SK-N-SH (cell line): ENCODE measurements at regions not wholly inside any gene's neighbourhood (a gene's known extent, or its start where the extent isn't known, plus 50 kb on each side); places are given as distances from the start of the nearest gene placed in this dataset.

Experiments
- CTCF ChIA-PET: fragments of 300-600, 350-600 bp; formaldehyde crosslinking; extraction: SDS; loops from one replicate; lab custom pipeline; 2021; lab: Yijun Ruan, JAX
- POLR2A ChIA-PET: fragments of 350-600 bp; sonication (Branson Sonifier 250); formaldehyde crosslinking; extraction: SDS; loops from one replicate; lab custom pipeline; 2020; ENCODE audit warnings: antibody characterized with exemption, inconsistent platforms; lab: Yijun Ruan, JAX
- DNase-seq: peaks from one replicate; pipeline ENCODE4 v3.0.0; 2012
- H2AFZ ChIP-seq: fragments of 200-600 bp; sonication (generic); 2 replicates; pipeline ENCODE4 v1.8.1; 2016; ENCODE audit warnings: antibody characterized with exemption, mild to moderate bottlenecking, low read depth
- H3F3A ChIP-seq: fragments of 200-600 bp; sonication (generic); replicated peaks from 2 replicates; pipeline ENCODE3; 2016; ENCODE audit warnings: antibody characterized with exemption, mild to moderate bottlenecking; ENCODE audit not compliant: insufficient read depth
- H3K27ac ChIP-seq, 2 experiments: fragments of 200-500 bp in 1 of 2; fragments of 200-600 bp in 1 of 2; sonication (Bioruptor generic) in 1 of 2; sonication (generic), shearing (Covaris generic) in 1 of 2; 2 replicates each; pipeline versions ENCODE4 v1.5.1 to v1.6.1; 2014 to 2016; ENCODE audit warnings: low read depth in 2 of 2, inconsistent platforms in 1 of 2, low read length in 1 of 2, mild to moderate bottlenecking in 1 of 2, mixed read lengths in 1 of 2
- H3K27me3 ChIP-seq: fragments of 200-600 bp; sonication (generic), shearing (Covaris generic); 2 replicates; pipeline ENCODE4 v1.6.1; 2016; ENCODE audit warnings: mixed run types; ENCODE audit not compliant: insufficient read depth
- H3K36me3 ChIP-seq, 2 experiments: fragments of 200-500 bp in 1 of 2; fragments of 200-600 bp in 1 of 2; sonication (Bioruptor generic) in 1 of 2; sonication (generic) in 1 of 2; replicated peaks in 1 of 2; 2 replicates each; pipeline versions ENCODE3 to v1.5.1; 2014 to 2016; ENCODE audit warnings: low read length in 1 of 2, mild to moderate bottlenecking in 1 of 2; ENCODE audit not compliant: insufficient read depth in 2 of 2, control insufficient read depth in 1 of 2
- H3K4me1 ChIP-seq, 2 experiments: fragments of 200-500 bp in 1 of 2; fragments of 200-600 bp in 1 of 2; sonication (Bioruptor generic) in 1 of 2; sonication (generic), shearing (Covaris generic) in 1 of 2; 2 replicates each; pipeline versions ENCODE4 v1.5.1 to v1.6.1; 2014 to 2016; ENCODE audit warnings: low read depth in 1 of 2, low read length in 1 of 2, mixed run types in 1 of 2; ENCODE audit not compliant: insufficient read depth in 2 of 2, control insufficient read depth in 1 of 2
- H3K4me2 ChIP-seq: fragments of 200-600 bp; sonication (generic), shearing (Covaris generic); 2 replicates; pipeline ENCODE4 v1.6.1; 2017; ENCODE audit warnings: mixed run types
- H3K4me3 ChIP-seq, 2 experiments: fragments of 200-500 bp in 1 of 2; fragments of 200-600 bp in 1 of 2; sonication (Bioruptor generic) in 1 of 2; sonication (generic), shearing (Covaris generic) in 1 of 2; 2 replicates each; pipeline versions ENCODE4 v1.5.1 to v1.8.1; 2014 to 2016; ENCODE audit warnings: low read depth in 2 of 2, inconsistent platforms in 1 of 2, low read length in 1 of 2, mild to moderate bottlenecking in 1 of 2, mixed read lengths in 1 of 2, moderate library complexity in 1 of 2
- H3K79me2 ChIP-seq: fragments of 200-600 bp; sonication (generic); 2 replicates; pipeline ENCODE4 v1.8.1; 2017; ENCODE audit warnings: mild to moderate bottlenecking; ENCODE audit not compliant: insufficient read depth
- H3K9ac ChIP-seq: fragments of 200-600 bp; sonication (generic); 2 replicates; pipeline ENCODE4 v1.6.1; 2017; ENCODE audit warnings: mixed run types
- H3K9me2 ChIP-seq: fragments of 200-600 bp; sonication (generic); 2 replicates; pipeline ENCODE4 v1.6.1; 2017; ENCODE audit warnings: mixed run types
- H3K9me3 ChIP-seq: fragments of 200-600 bp; sonication (generic); 2 replicates; pipeline ENCODE4 v1.6.1; 2017; ENCODE audit warnings: mixed run types, mild to moderate bottlenecking, moderate library complexity
- H4K20me1 ChIP-seq: fragments of 200-600 bp; sonication (generic); 2 replicates; pipeline ENCODE4 v1.6.1; 2017; ENCODE audit warnings: mild to moderate bottlenecking, mixed run types; ENCODE audit not compliant: insufficient read depth
- CHD2 ChIP-seq: fragments of 150-350 bp; IDR thresholded peaks from 2 replicates; pipeline ENCODE4 v1.6.1; 2018; ENCODE audit warnings: low read length; ENCODE audit not compliant: partially characterized antibody
- EP300 ChIP-seq, 2 experiments: IDR thresholded peaks; 2 replicates each; pipeline versions ENCODE4 v1.4.0 to v1.6.1; 2012; ENCODE audit warnings: borderline replicate concordance in 1 of 2, low read depth in 1 of 2, low read length in 1 of 2
- FOXM1 ChIP-seq: IDR thresholded peaks from 2 replicates; pipeline ENCODE4 v1.4.0; 2012; ENCODE audit warnings: low read depth, mild to moderate bottlenecking
- MEF2A ChIP-seq: IDR thresholded peaks from 2 replicates; pipeline ENCODE4 v1.4.0; 2012; ENCODE audit warnings: low read depth, borderline replicate concordance
- NFIC ChIP-seq: IDR thresholded peaks from 2 replicates; pipeline ENCODE4 v1.4.0; 2012; ENCODE audit warnings: borderline replicate concordance
- POLR2AphosphoS5 ChIP-seq: IDR thresholded peaks from 2 replicates; pipeline ENCODE4 v1.6.1; 2012; ENCODE audit warnings: low read depth, low read length
- RXRA ChIP-seq: IDR thresholded peaks from 2 replicates; pipeline ENCODE4 v1.4.0; 2012; ENCODE audit warnings: low read depth, mild to moderate bottlenecking, borderline replicate concordance
- SIN3A ChIP-seq: IDR thresholded peaks from 2 replicates; pipeline ENCODE4 v1.6.1; 2012; ENCODE audit warnings: low read depth, mild to moderate bottlenecking, low read length, moderate library complexity, borderline replicate concordance
- SMC3 ChIP-seq: IDR thresholded peaks from 2 replicates; pipeline ENCODE4 v1.6.1; 2012; ENCODE audit warnings: low read depth, low read length, improper control_type of control experiment
- TCF12 ChIP-seq: IDR thresholded peaks from 2 replicates; pipeline ENCODE4 v1.4.0; 2012
- USF1 ChIP-seq: IDR thresholded peaks from 2 replicates; pipeline ENCODE4 v1.4.0; 2012; ENCODE audit warnings: low read depth, borderline replicate concordance
- ZBTB33 ChIP-seq: IDR thresholded peaks from 2 replicates; pipeline ENCODE4 v1.4.0; 2012; ENCODE audit warnings: low read depth, borderline replicate concordance
- WGBS: methylation state at CpG from one replicate; pipeline ENCODE4 v1.1.6; 2017; ENCODE audit warnings: low lambda C conversion rate; 5-methylcytosine and 5-hydroxymethylcytosine counted together

- Histone ChIP-seq H4K20me1 (no peaks in the 10 kb centered on the region), H3F3A (no peaks in the 10 kb centered on the region), H3K9me2 (no peaks in the 10 kb centered on the region), H3K4me2 (no peak overlapping the region), H3K27ac (no peak overlapping the region), H3K9me3 (no peaks in the 10 kb centered on the region), H3K4me1 (no peaks in the 10 kb centered on the region), H3K4me3 (no peak overlapping the region), H3K9ac (no peak overlapping the region), H2AFZ (no peak overlapping the region), H3K79me2 (no peaks in the 10 kb centered on the region), H3K36me3 (no peaks in the 10 kb centered on the region)
- DNase-seq = no peak
- WGBS = 5% methylated on average over 8 of the region's 8 CpGs
- POLR2A ChIA-PET = no interaction called here
- CTCF ChIA-PET = no interaction called here
- TF ChIP-seq RXRA (no peak), FOXM1 (no peak), CHD2 (no peak), TCF12 (no peak), EP300 (IDR thresholded peaks at IDR 0.05; ENCODE audit: borderline replicate concordance in 1 of 2, low read depth in 1 of 2, low read length in 1 of 2) (no peak), NFIC (no peak), ZBTB33 (no peak), MEF2A (no peak), POLR2AphosphoS5 (no peak), SMC3 (no peak), USF1 (no peak)
- TF ChIP-seq, all 33 proteins: peak for 0
- H3K27me3 ChIP-seq = peaks cover 28% of the 10 kb centered on the region; the same call in 1 of the 2 replicates
Observed at GRCh38 chr6:1473166-1473565, 83.8 kb downstream of the FOXF2 start.

GRCh38 chr6:1473598-1473997 lies 84.2 kb downstream of the FOXF2 start:
- Histone ChIP-seq H4K20me1 (no peaks in the 10 kb centered on the region), H3K4me1 (no peaks in the 10 kb centered on the region), H3K9me2 (no peaks in the 10 kb centered on the region), H3K36me3 (no peaks in the 10 kb centered on the region), H3K9ac (no peak overlapping the region), H3K9me3 (no peaks in the 10 kb centered on the region), H2AFZ (no peak overlapping the region), H3K27me3 (peaks cover 28% of the 10 kb centered on the region; the same call in 1 of the 2 replicates), H3K27ac (no peak overlapping the region), H3F3A (no peaks in the 10 kb centered on the region), H3K4me2 (no peak overlapping the region), H3K4me3 (no peak overlapping the region), H3K79me2 (no peaks in the 10 kb centered on the region)
- ChIA-PET POLR2A (no interaction called here), CTCF (no interaction called here)
- 13% methylated on average over 1 of the region's 1 CpG for WGBS
- no peak for TF ChIP-seq SIN3A
- DNase-seq = no peak
